GM20000 (cell line): ENCODE measurements at regions not wholly inside any gene's neighbourhood (a gene's known extent, or its start where the extent isn't known, plus 50 kb on each side); places are given as distances from the start of the nearest gene placed in this dataset.

ENCODE experiments used
- DNase-seq: peaks from one replicate; pipeline ENCODE4 v3.0.0; 2012; ENCODE audit warnings: low spot score
- TF ChIP-seq, protein P1 (sequence below): IDR thresholded peaks from 2 replicates; pipeline ENCODE4 v1.5.1; 2012; ENCODE audit warnings: mild to moderate bottlenecking, control low read depth; ENCODE audit errors: extremely low read depth, missing control alignments

DNA sequence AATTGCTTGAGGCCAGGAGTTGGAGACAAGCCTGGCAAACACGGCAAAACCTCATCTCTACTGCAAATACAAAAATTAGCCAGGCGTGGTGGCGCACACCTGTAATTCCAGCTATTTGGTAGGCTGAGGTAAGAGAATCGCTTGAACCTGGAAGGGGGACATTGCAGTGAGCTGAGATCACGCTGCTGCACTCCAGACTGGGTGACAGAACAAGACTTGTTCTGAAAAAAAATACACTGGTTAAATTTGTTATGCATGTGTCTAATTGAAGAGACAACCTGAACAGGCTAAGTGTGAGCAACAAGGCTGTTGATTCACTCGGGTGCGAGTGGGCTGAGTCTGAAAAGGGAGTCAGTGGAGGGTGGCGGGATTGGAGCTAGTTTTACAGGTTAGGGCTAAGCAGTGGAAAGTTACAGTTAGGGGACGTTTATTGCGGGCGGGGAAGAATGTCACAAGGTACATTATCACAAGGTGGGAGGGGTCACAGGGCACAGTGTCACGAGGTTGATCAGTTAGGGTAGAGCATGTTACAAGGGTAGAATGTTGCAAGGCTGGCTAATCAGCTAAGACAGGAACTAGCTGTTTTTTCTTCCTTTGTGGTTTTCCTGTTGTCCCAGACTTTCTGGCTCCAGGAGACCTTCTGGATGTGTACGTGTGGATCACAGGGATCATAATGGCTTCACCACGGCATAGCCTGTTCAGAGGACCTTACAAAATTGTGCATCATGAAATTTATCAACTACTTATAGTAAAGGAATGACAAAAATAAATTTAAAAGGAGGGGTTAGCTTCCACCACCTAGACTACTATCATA, 115.8 kb downstream of the NAA11 start:
- no peak for DNase-seq
- TF ChIP-seq, protein P1, sequence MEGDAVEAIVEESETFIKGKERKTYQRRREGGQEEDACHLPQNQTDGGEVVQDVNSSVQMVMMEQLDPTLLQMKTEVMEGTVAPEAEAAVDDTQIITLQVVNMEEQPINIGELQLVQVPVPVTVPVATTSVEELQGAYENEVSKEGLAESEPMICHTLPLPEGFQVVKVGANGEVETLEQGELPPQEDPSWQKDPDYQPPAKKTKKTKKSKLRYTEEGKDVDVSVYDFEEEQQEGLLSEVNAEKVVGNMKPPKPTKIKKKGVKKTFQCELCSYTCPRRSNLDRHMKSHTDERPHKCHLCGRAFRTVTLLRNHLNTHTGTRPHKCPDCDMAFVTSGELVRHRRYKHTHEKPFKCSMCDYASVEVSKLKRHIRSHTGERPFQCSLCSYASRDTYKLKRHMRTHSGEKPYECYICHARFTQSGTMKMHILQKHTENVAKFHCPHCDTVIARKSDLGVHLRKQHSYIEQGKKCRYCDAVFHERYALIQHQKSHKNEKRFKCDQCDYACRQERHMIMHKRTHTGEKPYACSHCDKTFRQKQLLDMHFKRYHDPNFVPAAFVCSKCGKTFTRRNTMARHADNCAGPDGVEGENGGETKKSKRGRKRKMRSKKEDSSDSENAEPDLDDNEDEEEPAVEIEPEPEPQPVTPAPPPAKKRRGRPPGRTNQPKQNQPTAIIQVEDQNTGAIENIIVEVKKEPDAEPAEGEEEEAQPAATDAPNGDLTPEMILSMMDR, result no peak

DNA sequence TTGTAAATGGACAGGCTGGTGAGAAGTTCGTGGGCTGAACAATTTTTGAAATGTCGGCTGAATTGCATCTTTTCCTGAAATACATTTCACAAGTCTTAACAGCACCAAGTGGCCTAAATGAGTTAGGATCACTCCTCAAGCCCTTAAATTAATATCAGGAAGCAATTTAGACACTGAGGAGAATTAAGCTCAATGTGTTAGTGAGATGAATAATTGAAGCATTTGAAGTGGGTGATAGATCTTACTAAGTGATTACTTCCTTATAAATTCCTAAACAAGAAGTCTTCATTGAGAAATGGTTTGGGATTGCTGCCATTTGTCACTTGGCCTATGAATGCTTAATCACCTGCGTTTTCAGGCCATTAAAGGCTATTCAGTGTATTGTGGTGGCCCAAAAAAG, 116.8 kb downstream of the NAA11 start:
- TF ChIP-seq, protein P1, result no peak
- DNase-seq, result no peak

DNA sequence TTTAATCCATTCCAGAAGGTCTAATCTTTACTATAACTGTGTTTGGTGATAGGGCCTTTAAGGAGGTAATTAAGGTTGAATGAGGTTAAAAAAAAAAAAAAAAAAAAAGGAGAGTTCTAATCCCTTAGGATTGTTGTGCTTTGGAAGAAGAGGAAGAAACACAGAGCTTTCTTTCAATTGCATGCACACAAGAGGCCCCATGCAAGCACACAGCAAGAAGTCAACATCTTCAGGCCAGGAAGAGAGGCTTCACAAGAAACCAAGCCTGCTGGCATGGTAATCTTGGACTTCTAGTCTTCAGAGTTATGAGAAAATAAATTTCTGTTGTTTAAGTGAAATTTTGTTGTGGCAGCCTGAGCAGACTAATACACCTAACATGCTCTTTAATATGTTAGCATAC, 118.6 kb downstream of the NAA11 start:
- DNase-seq, result no peak
- TF ChIP-seq, protein P1, result no peak

DNA sequence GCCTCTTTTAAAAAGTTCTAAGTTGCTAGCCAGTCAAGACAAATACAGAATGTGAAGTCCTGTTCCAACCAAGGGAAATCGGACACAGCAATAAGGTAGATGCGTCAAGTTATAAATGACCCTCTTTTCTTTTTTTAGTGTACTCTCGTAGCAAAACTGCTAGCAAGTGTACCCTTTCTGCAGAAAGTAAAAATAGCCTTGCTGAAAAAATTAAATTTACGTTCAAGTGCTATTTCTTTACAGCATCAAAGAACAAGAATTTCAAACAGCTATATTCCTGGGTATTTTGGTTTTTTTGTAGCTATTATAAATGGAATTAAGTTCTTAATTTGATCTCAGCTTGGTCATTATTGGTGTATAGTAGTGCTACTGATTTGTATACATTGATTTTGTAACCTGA, 119.2 kb downstream of the NAA11 start:
- TF ChIP-seq, protein P1, result no peak
- DNase-seq, result no peak

DNA sequence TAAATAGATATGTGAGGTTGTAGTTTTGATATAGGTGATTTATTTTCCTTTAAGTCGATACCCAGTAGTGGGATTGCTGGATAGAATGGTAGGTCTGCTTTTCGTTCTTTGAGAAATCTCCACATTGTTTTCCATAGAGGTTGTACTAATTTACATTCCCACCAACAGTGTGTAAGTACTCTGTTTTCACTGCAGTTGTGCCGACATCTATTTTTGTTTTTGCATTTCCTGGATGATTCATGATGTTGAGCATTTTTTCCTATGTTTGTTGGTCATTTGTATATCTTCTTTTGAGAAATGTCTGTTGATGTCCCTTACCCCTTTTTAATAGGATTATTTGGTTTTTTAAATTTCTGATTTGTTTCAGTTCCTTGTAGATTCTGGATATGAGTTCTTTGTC, 120.7 kb downstream of the NAA11 start:
- DNase-seq, result no peak
- TF ChIP-seq, protein P1, result no peak

DNA sequence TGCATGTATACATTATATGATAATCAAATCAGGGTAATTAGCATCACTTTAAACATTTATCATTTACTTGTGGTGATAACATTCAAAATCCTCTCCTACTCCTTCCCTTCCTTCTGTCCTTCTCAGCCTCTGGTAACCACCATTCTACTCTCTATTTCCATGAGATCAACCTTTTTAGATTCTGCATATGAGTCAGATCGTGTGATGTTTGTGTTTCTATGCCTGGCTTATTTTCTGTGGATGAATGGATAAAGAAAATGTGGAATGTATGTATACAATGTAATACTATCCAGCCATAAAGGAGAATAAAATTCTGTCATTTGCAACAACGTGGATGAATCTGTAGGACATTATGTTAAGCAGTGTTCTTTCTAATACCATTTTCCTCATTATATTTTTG, 123.9 kb downstream of the NAA11 start:
- TF ChIP-seq, protein P1, result no peak

DNA sequence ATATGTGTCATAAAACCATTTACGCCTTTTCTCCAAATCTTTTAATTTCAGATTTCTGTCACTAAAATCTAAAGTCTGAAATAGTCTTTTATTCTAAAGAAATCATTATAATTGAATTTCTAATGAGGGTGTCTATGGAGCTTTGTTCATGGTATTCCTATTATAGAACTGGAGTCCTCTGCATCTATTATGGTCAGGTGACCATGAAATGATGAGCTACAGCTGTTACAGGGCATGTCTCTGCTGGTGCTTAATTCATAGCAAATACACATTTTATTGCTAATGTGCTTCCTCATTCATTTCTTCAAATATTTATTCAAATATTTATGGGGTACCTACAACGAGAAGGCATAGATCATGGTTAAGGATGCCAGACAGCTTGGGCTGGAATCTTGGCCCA, 126.1 kb downstream of the NAA11 start:
- DNase-seq, result no peak
- TF ChIP-seq, protein P1, result no peak

More for the DNA sequence above, 123.9 kb downstream of the NAA11 start:
- DNase-seq, result no peak
